Liver (tissue), 3 donors: ENCODE measurements at regions not wholly inside any gene's neighbourhood (a gene's known extent, or its start where the extent isn't known, plus 50 kb on each side); places are given as distances from the start of the nearest gene placed in this dataset.

ENCODE experiments used
- ATF3 ChIP-seq: IDR thresholded peaks from 2 replicates; pipeline ENCODE4 v1.6.1; 2016; ENCODE audit warnings: antibody characterized with exemption
- EGR1 ChIP-seq, 2 donors: IDR thresholded peaks; 2 replicates each; pipeline ENCODE4 v1.6.1; 2016 to 2018; ENCODE audit warnings: antibody characterized with exemption in 2 of 2, low read depth in 2 of 2
- FOXA2 ChIP-seq: IDR thresholded peaks from 2 replicates; pipeline ENCODE4 v1.6.1; 2016; ENCODE audit warnings: antibody characterized with exemption
- GABPA ChIP-seq, 2 donors: IDR thresholded peaks in 1 of 2; conservative IDR thresholded peaks in 1 of 2; 2 replicates each; pipeline ENCODE4 v1.6.1; 2016; ENCODE audit warnings: antibody characterized with exemption in 2 of 2, mild to moderate bottlenecking in 1 of 2, moderate library complexity in 1 of 2
- JUND ChIP-seq, 2 donors: IDR thresholded peaks; 2 replicates each; pipeline ENCODE4 v1.6.1; 2016; ENCODE audit warnings: antibody characterized with exemption in 2 of 2
- RAD21 ChIP-seq, 2 donors: IDR thresholded peaks; 2 replicates each; pipeline ENCODE4 v1.6.1; 2016; ENCODE audit warnings: antibody characterized with exemption in 2 of 2, mild to moderate bottlenecking in 2 of 2
- REST ChIP-seq: IDR thresholded peaks from 2 replicates; pipeline ENCODE4 v1.6.1; 2016; ENCODE audit warnings: antibody characterized with exemption, mild to moderate bottlenecking
- RXRA ChIP-seq, 2 donors: IDR thresholded peaks; 2 replicates each; pipeline ENCODE4 v1.6.1; 2017 to 2018; ENCODE audit warnings: antibody characterized with exemption in 2 of 2, mild to moderate bottlenecking in 1 of 2
- SP1 ChIP-seq: IDR thresholded peaks from 2 replicates; pipeline ENCODE4 v1.6.1; 2018; ENCODE audit warnings: antibody characterized with exemption, mild to moderate bottlenecking
- TAF1 ChIP-seq: conservative IDR thresholded peaks from 2 replicates; pipeline ENCODE4 v1.6.1; 2016; ENCODE audit warnings: antibody characterized with exemption, mild to moderate bottlenecking
- YY1 ChIP-seq: IDR thresholded peaks from 2 replicates; pipeline ENCODE4 v1.6.1; 2016; ENCODE audit warnings: antibody characterized with exemption, mild to moderate bottlenecking
- ZBTB33 ChIP-seq: IDR thresholded peaks from 2 replicates; pipeline ENCODE4 v1.6.1; 2016; ENCODE audit warnings: antibody characterized with exemption
- TF ChIP-seq, protein P1 (sequence below): fragments of 150-350 bp; IDR thresholded peaks from 2 replicates; pipeline ENCODE4 v1.5.1; 2017; ENCODE audit warnings: improper control_type of control experiment, low read depth, low read length; ENCODE audit not compliant: missing input control
- TF ChIP-seq, protein P2 (sequence below): IDR thresholded peaks from 2 replicates; pipeline ENCODE4 v1.6.1; 2016; ENCODE audit warnings: antibody characterized with exemption
- donor health status: healthy.
- donor health status: healthy.

- TF ChIP-seq, protein P1, sequence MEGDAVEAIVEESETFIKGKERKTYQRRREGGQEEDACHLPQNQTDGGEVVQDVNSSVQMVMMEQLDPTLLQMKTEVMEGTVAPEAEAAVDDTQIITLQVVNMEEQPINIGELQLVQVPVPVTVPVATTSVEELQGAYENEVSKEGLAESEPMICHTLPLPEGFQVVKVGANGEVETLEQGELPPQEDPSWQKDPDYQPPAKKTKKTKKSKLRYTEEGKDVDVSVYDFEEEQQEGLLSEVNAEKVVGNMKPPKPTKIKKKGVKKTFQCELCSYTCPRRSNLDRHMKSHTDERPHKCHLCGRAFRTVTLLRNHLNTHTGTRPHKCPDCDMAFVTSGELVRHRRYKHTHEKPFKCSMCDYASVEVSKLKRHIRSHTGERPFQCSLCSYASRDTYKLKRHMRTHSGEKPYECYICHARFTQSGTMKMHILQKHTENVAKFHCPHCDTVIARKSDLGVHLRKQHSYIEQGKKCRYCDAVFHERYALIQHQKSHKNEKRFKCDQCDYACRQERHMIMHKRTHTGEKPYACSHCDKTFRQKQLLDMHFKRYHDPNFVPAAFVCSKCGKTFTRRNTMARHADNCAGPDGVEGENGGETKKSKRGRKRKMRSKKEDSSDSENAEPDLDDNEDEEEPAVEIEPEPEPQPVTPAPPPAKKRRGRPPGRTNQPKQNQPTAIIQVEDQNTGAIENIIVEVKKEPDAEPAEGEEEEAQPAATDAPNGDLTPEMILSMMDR = peak; percentile 27
- TF ChIP-seq FOXA2 = peak; percentile 64
- TF ChIP-seq YY1 = peak; percentile 81
- TF ChIP-seq REST = peak; percentile 52
- TF ChIP-seq EGR1 (IDR thresholded peaks at IDR 0.05; ENCODE audit: low read depth in 2 of 2) = peak in 1 of 2 donors; percentile 64
- TF ChIP-seq JUND (IDR thresholded peaks at IDR 0.05) = peak; percentile 72 to 88
- TF ChIP-seq TAF1 = no peak
- TF ChIP-seq, protein P2, sequence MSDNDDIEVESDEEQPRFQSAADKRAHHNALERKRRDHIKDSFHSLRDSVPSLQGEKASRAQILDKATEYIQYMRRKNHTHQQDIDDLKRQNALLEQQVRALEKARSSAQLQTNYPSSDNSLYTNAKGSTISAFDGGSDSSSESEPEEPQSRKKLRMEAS = peak; percentile 90
- TF ChIP-seq ATF3 = peak; percentile 50
- peak; percentile 45 to 60 for TF ChIP-seq RAD21 (IDR thresholded peaks at IDR 0.05)
- peak; percentile 81 for TF ChIP-seq ZBTB33
- TF ChIP-seq GABPA (IDR thresholded peaks at IDR 0.05 in 1 of 2, conservative IDR thresholded peaks at IDR 0.05 in 1 of 2) = peak in 1 of 2 donors; percentile 57
- peak; percentile 94 for TF ChIP-seq SP1
- TF ChIP-seq RXRA (IDR thresholded peaks at IDR 0.05) = peak; percentile 98
These were observed 72.0 kb upstream of the AFF3 start for GRCh38 chr2:100214265-100214971.
